Psoas muscle (tissue), 7 donors: ENCODE measurements at regions not wholly inside any gene's neighbourhood (a gene's known extent, or its start where the extent isn't known, plus 50 kb on each side); places are given as distances from the start of the nearest gene placed in this dataset.

ENCODE experiments used
- ATAC-seq, 4 donors: fragments of 200-7000 bp; cut with Tn5 transposase; one replicate each; pipeline ENCODE4 v1.9.1; 2020; ENCODE audit warnings: moderate library complexity in 3 of 4, mild to moderate bottlenecking in 2 of 4
- DNase-seq, 2 donors: peaks; one replicate each; pipeline ENCODE4 v3.0.0-alpha.2; 2020
- H3K27ac ChIP-seq: fragments of 200-600 bp; one replicate; pipeline ENCODE4 v1.8.0; 2022
- H3K27me3 ChIP-seq, 3 donors: fragments of 200-600 bp in 1 of 3; one replicate each; pipeline versions ENCODE4 v1.6.1 to v1.8.0; 2013 to 2022; ENCODE audit warnings: low read length in 2 of 3, mild to moderate bottlenecking in 2 of 3, moderate library complexity in 1 of 3; ENCODE audit not compliant: insufficient read depth in 3 of 3
- H3K36me3 ChIP-seq, 2 donors: fragments of 200-600 bp in 1 of 2; one replicate each; pipeline versions ENCODE4 v1.6.1 to v1.8.0; 2013 to 2022; ENCODE audit warnings: low read depth in 1 of 2, mild to moderate bottlenecking in 1 of 2, moderate library complexity in 1 of 2; ENCODE audit not compliant: insufficient read depth in 1 of 2
- H3K4me1 ChIP-seq: fragments of 200-600 bp; one replicate; pipeline ENCODE4 v1.8.0; 2022
- H3K4me3 ChIP-seq: fragments of 200-600 bp; one replicate; pipeline ENCODE4 v1.8.0; 2022; ENCODE audit warnings: mild to moderate bottlenecking
- H3K9me3 ChIP-seq: fragments of 200-600 bp; one replicate; pipeline ENCODE4 v1.8.0; 2022
- WGBS, 3 donors: extraction: QIAGEN DNeasy Blood & Tissue Kit; methylation state at CpG; one replicate each; pipeline versions ENCODE4 v1.1.6 to v1.1.7; 2013; 5-methylcytosine and 5-hydroxymethylcytosine counted together
- intact Hi-C, 2 donors: fragments of 100-400 bp; cut with DNase I; formaldehyde crosslinking; loops; one replicate each; pipeline versions ENCODE4 v1.11.0 to v1.14.2; 2022
- TF ChIP-seq, protein P1 (sequence below): fragments of 200-600 bp; IDR thresholded peaks from one replicate; pipeline ENCODE4 v1.8.0; 2022; ENCODE audit warnings: antibody characterized with exemption
- donor health status: healthy with polysubstance abuse.
- donor health status: DM: no; HTN: no; CAD: no; lungs with moderate emphysema.
- donor health status: Bipolar disorder and iron deficiency.
- donor health status: healthy.
- donor health status: DM: yes; HTN: yes; CAD: no.
- donor health status: DM: no; HTN: no; CAD: no.
- donor health status: DM: yes; HTN: yes; CAD: no.

DNA sequence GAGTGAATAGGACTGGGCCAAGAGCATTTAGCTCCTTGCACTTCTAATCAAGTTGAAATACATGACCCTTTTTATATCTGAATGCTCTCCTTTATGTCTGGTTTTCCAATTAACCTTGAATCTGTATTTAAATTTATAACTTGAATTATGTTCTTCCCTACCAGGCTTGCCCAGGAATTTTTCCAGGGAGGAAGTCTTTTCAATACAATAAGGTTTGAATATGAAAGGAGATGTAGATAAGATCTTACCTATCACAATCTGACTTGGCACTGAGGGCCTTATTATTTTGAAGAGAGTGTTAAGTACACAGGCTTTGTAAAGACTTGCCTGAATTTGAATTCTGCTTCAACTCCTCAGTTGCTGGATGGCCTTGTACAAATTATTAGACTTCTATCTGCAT is 555.7 kb downstream of the PCDH7 start:
- no peaks in the 10 kb centered on the region for H3K36me3 ChIP-seq

DNA sequence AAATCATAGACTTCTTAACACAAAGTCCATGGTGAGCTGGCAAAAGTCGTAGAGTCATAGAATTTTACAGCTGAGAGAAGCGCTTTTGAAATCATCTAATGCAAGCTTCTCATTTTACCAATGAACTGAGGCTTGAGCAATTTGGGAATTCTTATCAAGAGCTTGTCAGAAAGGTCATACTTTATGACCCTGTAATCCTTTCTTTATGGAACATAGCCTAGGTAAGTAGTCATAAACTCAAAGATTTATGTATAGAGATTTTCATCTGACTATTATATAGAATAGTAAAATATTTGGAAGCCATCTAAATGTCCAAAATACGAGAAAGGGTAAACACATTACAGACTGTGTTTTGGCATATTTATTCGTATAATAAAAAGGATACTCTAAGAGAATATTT is 563.5 kb downstream of the PCDH7 start:
- intact Hi-C loops, result no loop called here
- Histone ChIP-seq H3K9me3 (no peaks in the 10 kb centered on the region), H3K4me1 (no peaks in the 10 kb centered on the region), H3K27ac (no peak overlapping the region), H3K27me3 (no peaks in the 10 kb centered on the region), H3K36me3 (no peaks in the 10 kb centered on the region), H3K4me3 (no peak overlapping the region)
- WGBS, 3 donors, result 49 to 55% (median 52%) methylated on average over 4 of the region's 4 CpGs
- TF ChIP-seq, protein P1, sequence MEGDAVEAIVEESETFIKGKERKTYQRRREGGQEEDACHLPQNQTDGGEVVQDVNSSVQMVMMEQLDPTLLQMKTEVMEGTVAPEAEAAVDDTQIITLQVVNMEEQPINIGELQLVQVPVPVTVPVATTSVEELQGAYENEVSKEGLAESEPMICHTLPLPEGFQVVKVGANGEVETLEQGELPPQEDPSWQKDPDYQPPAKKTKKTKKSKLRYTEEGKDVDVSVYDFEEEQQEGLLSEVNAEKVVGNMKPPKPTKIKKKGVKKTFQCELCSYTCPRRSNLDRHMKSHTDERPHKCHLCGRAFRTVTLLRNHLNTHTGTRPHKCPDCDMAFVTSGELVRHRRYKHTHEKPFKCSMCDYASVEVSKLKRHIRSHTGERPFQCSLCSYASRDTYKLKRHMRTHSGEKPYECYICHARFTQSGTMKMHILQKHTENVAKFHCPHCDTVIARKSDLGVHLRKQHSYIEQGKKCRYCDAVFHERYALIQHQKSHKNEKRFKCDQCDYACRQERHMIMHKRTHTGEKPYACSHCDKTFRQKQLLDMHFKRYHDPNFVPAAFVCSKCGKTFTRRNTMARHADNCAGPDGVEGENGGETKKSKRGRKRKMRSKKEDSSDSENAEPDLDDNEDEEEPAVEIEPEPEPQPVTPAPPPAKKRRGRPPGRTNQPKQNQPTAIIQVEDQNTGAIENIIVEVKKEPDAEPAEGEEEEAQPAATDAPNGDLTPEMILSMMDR, result no peak
- DNase-seq (no peak), ATAC-seq (no peak)

More for the DNA sequence above, 555.7 kb downstream of the PCDH7 start:
- no peak for DNase-seq
- Histone ChIP-seq H3K4me3 (no peak overlapping the region), H3K27ac (no peak overlapping the region), H3K27me3 (no peaks in the 10 kb centered on the region), H3K4me1 (no peaks in the 10 kb centered on the region), H3K9me3 (no peaks in the 10 kb centered on the region)
- TF ChIP-seq, protein P1, result no peak
- no peak for ATAC-seq
- intact Hi-C loops, result no loop called here

DNA sequence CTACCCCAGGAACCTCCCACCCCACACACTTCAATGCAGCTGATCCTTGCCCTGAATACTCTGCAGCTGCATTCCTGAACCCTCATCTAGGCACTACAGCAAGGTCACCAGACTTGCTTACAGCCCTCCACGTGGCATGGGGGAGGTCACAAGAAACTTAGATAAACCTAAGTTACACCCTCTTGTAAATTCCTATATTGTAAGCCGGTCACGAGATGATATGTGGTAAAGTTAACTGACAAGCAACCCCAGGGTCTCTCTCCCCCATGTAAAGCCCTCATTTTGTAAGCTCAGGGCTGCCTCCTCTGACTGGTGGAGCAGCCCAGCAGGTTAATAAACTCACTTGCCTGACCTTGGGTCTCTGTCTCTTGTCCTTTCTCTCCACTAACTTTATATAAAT is 570.7 kb downstream of the PCDH7 start:
- DNase-seq, result no peak
- TF ChIP-seq, protein P1, result no peak
- ATAC-seq, result no peak
- Histone ChIP-seq H3K4me3 (no peak overlapping the region), H3K27me3 (no peaks in the 10 kb centered on the region), H3K9me3 (no peaks in the 10 kb centered on the region), H3K36me3 (no peaks in the 10 kb centered on the region), H3K4me1 (no peaks in the 10 kb centered on the region), H3K27ac (no peak overlapping the region)
- 47 to 54% (median 51%) methylated on average over 3 of the region's 3 CpGs for WGBS, 3 donors
- intact Hi-C loops, result no loop called here

DNA sequence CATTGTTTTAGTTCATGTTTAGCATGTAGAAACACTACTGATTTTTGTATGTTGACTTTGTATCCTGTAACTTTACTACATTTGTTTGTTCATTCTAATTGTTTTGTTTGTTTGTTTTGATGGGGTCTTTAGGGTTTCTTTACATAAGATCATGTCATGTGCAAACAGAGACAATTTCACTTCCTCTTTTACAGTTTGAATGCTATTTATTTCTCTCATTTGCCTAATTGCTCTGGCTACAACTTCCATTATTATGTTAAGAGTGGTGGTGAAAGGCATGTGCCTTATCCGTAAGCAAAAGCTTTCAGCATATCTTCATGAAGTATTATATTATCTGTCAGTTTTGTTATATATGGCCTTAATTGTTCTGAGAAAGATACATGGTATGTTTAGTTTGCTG is 571.1 kb downstream of the PCDH7 start:
- H3K27me3 ChIP-seq, result no peaks in the 10 kb centered on the region
- WGBS, 3 donors, result 78 to 90% (median 81%) methylated on average over 1 of the region's 1 CpG
- intact Hi-C loops, result no loop called here
- TF ChIP-seq, protein P1, result no peak
- H3K4me1 ChIP-seq, result no peaks in the 10 kb centered on the region
- no peaks in the 10 kb centered on the region for H3K9me3 ChIP-seq
- DNase-seq, result no peak
- no peak overlapping the region for H3K27ac ChIP-seq
- H3K4me3 ChIP-seq, result no peak overlapping the region
- H3K36me3 ChIP-seq, result no peaks in the 10 kb centered on the region
- no peak for ATAC-seq

DNA sequence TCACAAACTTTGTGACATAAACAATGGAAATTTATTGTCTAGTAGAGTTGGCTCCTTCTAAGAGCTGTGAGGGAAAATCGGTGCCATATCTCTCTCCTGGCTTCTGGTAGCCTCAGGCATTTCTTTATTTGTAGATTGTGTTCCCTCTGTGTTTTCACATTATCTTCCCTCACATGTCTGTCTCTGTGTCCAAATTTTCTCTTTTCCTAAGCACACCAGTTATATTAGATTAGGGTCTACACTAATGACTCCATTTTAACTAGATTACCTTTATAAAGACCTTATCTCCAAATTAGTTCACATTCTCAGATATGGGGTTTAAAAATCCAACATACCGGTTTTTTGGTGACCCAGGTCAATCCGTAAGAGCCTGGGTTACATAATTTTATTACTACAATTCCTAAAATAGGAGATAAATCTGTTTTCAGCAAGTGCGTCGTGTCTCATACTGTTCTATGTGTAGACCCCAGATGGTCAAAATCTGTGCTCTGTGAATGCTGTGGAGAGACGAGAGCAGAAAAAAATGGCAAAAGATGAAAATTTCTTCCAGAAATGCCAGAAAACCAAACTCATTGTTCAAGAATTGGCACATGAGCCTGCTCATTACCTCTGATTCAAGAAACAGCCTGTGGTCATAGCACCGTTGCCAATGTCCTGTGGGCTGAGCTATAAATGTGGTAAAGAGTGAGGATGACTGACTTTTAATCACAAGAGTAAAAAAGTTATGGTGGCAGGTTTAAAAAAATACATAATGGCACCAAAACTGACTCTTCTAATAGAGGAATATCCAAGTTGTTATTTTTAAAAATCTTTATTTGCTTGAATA is 574.7 kb downstream of the PCDH7 start:
- H3K27me3 ChIP-seq, result no peaks in the 10 kb centered on the region
- no peaks in the 10 kb centered on the region for H3K9me3 ChIP-seq
- H3K4me1 ChIP-seq, result no peaks in the 10 kb centered on the region
- 83 to 91% (median 85%) methylated on average over 7 of the region's 7 CpGs for WGBS, 3 donors
- TF ChIP-seq, protein P1, result no peak
- intact Hi-C loops, result no loop called here
- DNase-seq (no peak), ATAC-seq (no peak)
- H3K4me3 ChIP-seq, result no peak overlapping the region
- H3K27ac ChIP-seq, result no peak overlapping the region
- no peaks in the 10 kb centered on the region for H3K36me3 ChIP-seq
